HG03025 (cell line): ENCODE measurements at regions not wholly inside any gene's neighbourhood (a gene's known extent, or its start where the extent isn't known, plus 50 kb on each side); places are given as distances from the start of the nearest gene placed in this dataset.

Experiments
- ATAC-seq: cut with Tn5 transposase; IDR thresholded peaks from one replicate; pipeline ENCODE4 v1.9.1; 2021; ENCODE audit warnings: mild to moderate bottlenecking, moderate library complexity; ENCODE audit not compliant: unreplicated experiment, low FRiP score

DNA sequence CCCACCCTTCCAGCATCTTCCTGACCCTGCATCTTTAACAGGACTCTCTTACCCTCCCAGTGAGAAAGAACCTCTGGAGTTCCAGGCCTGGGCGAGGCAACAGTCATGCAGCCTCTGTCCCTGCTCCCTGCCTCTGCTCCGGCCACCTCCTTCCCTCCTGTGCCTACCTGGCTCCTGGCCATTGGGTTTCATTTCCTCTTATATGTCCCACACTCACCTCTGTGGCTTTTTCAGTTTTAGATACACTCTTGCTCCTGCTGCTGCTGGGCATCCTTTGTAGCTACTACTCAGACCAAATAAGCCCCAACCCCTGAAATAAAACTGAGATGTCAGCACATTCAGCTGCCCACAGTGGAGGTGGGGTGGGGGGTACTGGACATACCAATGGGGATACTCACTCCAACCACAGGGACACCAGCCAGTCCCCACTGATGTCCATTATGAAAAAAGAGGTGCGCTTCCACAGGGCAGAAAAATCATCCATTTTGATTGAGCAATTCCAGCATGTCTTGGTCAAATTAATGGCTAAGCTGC, 99.1 kb upstream of the NRXN3 start:
- no peak for ATAC-seq

DNA sequence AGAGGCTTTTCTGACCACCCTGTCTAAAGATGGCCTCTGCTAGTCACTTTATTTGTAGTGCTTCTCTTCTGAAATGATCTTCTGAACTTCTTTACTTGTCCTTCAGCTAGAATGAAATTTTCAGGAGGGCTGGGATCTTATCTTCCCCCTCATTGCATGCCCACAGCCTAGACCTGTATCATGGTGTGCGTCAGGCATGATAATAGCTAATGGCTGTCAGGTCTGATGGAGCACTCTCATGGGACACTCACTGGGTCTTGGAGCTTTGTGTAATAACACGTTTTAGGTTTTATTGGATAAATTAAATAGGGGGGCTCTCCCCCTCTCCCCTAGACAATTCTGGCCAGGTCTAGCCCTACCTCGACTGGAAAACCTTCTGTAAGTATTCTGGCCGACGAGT, 97.1 kb upstream of the NRXN3 start:
- ATAC-seq, result no peak

DNA sequence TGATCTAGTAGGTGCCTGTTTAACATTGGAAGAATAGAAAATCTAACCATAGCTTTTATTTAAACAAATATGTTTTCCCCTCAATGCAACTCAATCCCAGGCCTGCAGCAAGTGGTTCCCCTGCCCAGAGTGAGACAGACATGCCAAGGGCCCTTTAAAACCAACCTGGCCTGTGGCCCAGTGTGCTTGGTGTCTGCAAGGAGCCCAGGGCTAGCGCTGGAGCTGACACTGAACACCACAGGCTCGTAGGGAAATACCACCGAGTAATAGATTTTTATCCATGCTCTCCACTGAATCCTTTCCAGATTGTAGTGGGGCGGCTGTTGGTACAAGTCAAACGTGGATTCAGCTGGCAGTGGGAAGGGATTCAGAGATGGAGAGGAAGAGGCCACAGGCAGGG, 95.6 kb upstream of the NRXN3 start:
- ATAC-seq, result no peak

DNA sequence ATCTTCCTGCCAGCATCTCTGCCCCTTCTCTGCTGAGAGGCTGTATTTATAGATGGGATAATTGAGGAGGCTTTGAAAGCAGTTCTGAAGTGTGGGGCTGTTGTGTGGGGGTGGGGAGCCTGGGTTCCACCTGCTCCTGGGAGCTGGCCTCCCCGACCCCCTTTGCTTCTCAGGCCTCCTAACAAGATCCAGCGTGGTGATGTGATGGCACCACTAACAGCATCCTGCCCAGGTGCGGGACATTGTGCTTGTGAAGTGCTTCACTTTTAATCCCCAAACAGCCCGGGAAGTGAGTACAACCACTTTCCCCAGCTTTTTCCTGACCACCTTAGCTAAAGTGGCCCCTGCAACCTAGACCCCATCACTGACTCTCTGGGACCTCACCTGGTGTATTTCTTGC, 95.1 kb upstream of the NRXN3 start:
- no peak for ATAC-seq

DNA sequence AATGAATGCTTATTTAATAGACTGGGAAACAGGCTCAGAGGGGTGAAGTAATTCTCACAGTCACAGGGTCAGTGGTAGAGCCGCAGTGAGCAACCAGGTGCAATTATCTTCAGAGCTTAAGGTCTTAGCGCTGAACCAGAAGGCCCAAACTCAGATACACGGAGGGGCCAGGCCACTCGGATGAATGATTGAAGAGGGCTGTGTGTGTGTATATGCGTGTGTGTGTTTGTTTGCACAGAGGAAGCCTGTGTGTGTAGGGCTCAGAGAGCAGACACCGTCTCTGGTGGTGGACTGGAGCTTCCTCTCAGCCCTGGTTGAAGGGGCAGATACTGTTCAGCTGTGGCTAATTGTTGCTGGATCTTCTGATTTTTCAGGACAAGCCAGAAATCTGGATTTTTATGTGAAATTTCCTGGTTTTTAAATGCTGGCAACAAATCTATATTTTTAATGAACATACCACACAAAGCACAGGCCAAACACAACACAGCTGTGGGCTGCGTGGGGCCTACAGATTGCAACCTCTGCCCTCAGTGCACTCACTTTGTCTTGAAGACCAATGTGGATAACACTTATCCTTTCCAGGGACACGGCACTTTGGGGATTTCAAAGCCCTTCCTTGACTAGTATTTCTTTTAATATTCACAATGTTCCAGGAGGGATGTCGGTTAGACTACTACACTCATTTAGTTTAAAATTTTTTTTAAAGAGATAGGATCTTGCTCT, 94.5 kb upstream of the NRXN3 start:
- no peak for ATAC-seq

DNA sequence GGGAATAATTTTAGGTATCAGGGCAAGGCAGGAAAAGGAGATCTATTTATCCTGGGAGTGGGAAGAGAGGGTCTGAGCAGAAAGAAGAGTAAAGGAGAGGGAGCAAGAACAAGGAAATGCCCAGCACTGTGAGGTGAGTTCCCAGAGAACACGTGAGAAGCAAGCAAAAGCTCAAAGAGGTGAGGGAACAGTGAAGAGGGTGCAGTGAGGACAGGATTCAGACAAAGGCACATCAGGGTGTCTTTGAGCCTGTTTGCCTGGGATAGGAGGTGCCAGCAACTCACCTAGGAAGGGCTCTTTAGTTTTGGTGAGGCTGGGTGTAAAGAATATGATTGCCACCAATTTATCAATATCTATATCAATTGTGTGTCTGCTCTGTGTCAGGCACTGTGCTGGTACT, 88.9 kb upstream of the NRXN3 start:
- ATAC-seq, result no peak

DNA sequence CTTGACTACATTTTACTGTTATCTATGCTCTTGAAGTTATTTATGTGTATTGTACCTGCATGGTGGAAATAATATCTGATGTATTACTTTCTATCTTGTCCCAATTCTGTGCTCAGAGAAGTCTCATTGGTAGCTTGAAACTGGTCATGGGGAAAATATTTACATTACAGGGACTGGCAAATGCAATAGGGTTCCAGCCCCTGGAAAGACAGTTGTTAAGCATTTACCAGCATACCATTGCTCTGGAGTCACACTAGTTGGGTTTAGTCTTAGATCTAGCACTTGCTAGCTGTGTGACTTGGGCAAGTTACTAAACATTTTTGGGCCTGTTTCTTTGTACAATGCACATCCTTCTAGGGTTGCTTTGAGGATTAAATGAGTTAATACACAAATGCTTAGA, 86.3 kb upstream of the NRXN3 start:
- ATAC-seq, result no peak

DNA sequence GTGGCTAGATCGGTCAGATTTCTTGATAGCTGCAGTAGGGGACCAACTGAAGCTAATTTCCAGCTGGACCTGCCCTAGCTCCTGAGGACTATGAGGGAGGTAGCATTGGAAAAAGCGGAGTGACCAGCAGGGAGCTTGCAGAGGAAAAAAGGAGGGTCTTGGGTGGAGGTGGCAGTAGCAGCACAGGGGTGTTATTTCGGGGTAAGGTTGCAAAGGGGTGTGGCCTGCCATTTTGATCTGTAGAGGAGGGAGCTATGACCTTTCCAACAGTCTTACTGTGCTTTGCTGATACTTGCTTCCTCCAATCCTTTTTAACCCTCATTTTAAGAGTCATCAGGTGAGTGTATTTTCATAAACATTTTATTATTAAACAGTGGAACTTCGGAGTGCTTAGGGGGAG, 83.8 kb upstream of the NRXN3 start:
- ATAC-seq, result no peak

DNA sequence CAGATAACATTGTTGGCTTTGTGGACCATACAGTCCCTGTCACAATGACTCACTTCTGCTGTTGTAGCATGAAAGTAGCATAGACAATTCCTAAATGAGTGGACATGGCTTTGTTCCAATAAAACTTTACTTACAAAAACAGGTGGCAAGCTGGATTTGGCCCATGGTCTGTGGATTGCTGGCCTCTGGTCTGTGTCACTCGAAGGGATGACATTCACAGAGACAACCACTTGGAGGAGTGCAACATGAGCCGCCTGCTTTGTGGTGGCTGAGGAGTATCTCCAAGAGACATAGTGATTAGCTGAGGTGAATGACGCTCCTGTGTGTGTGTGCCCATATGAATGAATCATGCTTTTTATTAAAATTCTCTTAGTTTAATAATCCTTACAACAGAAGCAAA, 81.3 kb upstream of the NRXN3 start:
- ATAC-seq, result no peak

DNA sequence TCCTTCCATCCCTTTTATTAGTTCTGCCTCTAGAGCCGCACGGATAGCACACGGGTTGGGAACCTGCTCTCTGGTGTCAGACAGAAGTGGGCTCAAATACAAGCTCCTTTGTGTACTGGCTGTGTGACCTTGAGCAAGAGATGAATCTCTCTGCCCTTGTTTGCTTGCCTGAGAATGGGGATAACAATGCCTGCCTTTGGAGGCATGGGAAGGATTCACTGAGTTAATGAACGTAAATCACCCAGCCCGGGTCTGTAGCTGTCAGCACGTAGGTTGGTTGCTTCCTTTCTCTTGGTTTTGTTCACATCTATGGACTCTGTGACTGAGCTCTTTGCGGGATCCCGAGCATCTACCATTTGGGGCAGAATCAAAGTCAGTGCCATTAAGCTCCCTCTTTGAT, 79.3 kb upstream of the NRXN3 start:
- ATAC-seq, result no peak

DNA sequence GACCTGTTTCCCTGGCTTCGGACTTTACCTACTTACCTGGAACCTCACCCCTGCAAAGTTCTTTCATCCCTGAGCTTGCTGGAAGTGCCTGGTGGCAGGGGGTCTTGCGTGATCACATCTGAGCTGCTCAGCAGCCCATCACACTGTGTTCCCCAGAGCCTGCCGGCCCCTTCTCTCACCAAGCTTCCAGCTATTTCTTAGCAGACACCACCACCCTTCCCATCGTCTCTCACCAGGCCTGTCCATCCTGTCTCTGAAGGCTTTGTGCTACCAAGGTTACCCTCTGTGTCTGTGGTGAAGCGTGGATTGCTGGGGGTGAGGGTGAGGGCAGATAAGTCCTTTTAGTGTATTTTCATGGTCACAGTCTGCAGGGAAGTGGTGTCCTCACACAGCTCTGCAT, 78.8 kb upstream of the NRXN3 start:
- ATAC-seq, result no peak

DNA sequence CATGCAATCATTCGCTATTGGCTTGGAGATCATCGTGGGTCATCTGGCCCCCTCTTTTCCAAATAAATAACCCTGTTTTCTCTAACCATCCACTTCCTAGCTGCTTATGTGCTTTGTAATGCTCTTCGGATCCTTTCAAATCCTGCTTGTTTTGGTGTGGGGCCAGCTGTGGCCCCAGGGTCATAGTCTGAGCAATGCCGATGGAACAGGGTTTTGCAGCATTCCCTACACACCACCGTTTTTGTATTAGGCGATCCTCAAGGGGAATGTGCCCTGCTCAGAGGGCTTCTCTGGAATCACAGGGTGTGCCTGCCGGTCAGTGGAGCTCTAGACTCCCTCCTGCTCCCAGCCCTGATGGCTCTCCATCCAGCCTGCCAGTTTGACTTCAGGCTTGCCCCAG, 78.1 kb upstream of the NRXN3 start:
- ATAC-seq, result no peak

DNA sequence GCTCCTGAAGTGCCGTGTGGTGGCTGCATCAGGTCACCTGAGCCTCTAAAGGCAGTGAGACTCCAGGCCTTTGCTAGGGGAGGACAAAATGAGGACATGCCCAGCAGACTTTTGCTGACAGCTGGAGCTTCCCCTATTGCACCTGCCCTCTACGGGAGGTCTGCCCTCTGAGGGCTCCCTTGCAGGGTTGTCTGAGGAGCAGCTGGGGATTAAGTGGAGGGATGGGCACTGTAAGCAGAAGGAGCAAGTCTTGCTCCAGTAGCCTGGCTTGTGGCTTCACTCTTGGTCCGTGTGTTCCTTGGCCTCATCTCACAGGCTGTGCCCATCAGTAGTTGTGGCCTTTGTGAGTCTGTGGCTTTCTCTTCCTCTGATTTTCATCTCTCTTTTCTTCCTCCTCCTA, 66.9 kb upstream of the NRXN3 start:
- no peak for ATAC-seq

DNA sequence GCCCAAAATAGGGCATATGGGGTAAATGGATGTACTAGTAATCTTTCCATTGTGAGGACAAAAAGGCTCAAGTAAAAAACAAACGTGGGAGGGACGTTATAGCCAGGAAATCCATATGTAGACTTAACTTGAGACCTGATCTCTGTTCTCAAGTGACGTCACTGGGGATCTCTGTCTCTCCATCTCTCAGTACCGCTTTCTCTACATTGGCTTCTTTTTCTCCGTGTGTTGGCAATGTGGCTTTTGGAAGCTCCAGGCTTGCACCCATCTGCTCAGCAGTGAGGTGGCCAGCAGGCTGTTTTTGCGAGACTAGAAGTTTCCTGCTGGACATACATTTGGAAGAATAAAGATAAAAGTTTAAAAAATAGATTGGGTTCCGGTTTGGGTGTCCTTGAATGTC, 66.0 kb upstream of the NRXN3 start:
- ATAC-seq, result no peak

DNA sequence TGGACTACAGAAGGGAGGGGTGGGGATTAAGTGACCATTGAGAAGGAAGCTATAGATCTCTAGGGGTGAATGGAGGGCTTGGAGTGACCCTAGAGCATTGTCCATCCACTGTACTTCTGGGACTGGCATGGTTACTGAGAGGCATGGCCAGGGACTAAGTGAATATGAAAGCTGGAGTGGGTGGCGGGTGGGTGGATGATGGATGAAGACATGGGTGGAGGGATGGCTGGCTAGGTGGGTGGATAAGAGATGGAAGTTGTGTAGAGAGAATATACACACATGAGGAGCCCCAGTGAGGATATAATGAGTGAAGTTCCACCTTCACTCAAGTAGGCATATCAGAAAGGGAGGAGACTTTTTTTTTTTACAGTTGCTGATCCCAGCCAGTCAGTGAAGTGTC, 65.5 kb upstream of the NRXN3 start:
- ATAC-seq, result no peak

DNA sequence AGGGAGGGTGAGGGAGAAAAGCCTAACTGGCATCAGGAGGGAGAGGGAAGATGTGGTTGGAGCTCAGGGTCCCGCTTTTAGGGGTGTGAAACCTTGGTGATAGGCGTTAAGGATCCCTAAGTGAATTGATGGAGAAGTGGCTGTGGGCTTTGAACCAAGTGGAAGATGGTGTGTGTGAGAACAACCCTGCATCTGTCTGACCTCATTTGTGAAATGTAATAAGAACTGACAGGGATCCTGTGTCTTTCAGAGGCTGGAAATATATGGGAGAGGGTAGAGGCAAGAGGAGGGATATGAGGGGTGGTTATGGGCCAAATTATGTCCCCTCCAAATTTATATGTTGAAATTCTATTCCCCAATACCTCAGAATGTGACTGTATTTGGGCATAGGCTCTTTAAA, 63.8 kb upstream of the NRXN3 start:
- ATAC-seq, result no peak

DNA sequence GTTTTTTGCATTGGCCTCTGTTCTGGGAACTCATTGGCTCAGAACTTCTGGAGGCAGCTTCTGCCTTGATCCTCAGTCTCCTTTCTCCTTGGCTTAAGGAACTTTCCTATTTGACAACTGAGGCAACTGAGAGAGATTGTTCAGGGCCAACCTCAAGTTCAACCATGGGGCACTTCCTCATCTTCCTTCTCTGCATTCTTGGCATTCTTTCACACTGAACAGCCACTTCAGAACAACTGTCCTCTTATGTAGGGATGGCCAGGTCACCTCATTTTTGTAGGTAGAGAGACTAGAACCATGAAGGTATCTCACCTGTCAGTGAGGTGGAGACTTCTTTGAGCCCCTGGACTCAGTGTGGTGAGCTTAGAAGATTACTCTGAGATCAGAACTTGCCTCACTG, 63.0 kb upstream of the NRXN3 start:
- no peak for ATAC-seq

DNA sequence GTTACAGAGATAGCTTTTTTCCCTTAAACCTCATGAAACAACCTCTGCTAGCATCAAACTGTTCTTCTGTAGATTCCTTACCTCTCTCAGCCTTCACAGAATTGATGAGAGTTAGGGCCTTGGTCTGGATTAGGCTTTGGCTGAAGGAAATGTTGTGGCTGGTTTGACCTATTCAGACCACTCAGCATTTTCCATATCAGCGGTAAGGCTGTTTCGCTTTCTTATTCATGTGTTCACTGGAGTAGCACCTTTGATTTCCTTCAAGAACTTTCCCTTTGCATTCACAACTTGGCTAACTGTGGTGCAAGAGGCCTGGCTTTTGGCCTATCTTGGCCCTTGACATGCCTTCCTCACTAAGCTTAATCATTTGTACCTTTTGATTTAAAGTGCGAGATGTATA, 50.7 kb upstream of the NRXN3 start:
- ATAC-seq, result no peak
